Ishikawa (cell line): ENCODE measurements at regions not wholly inside any gene's neighbourhood (a gene's known extent, or its start where the extent isn't known, plus 50 kb on each side); places are given as distances from the start of the nearest gene placed in this dataset.

Source experiments
- CEBPB ChIP-seq: IDR thresholded peaks from 2 replicates; pipeline ENCODE4 v1.6.1; 2012
- CREB1 ChIP-seq: IDR thresholded peaks from 2 replicates; pipeline ENCODE4 v1.6.1; 2012; ENCODE audit warnings: low read depth
- EP300 ChIP-seq: IDR thresholded peaks from 2 replicates; pipeline ENCODE4 v1.6.1; 2012; ENCODE audit warnings: borderline replicate concordance
- FOXM1 ChIP-seq: IDR thresholded peaks from 2 replicates; pipeline ENCODE4 v1.6.1; 2012; ENCODE audit warnings: low read depth, borderline replicate concordance
- MAX ChIP-seq: IDR thresholded peaks from 2 replicates; pipeline ENCODE4 v1.6.1; 2012
- NFIC ChIP-seq: IDR thresholded peaks from 2 replicates; pipeline ENCODE4 v1.6.1; 2012
- RAD21 ChIP-seq: IDR thresholded peaks from 2 replicates; pipeline ENCODE4 v1.6.1; 2012; ENCODE audit warnings: low read depth
- REST ChIP-seq: IDR thresholded peaks from 2 replicates; pipeline ENCODE4 v1.6.1; 2012; ENCODE audit warnings: low read depth, mild to moderate bottlenecking
- TAF1 ChIP-seq: IDR thresholded peaks from 2 replicates; pipeline ENCODE4 v1.6.1; 2012; ENCODE audit warnings: low read depth, mild to moderate bottlenecking
- TCF12 ChIP-seq: IDR thresholded peaks from 2 replicates; pipeline ENCODE4 v1.6.1; 2012; ENCODE audit warnings: low read depth
- TEAD4 ChIP-seq: IDR thresholded peaks from 2 replicates; pipeline ENCODE4 v1.6.1; 2012
- YY1 ChIP-seq: IDR thresholded peaks from 2 replicates; pipeline ENCODE4 v1.6.1; 2012; ENCODE audit warnings: low read depth
- ZBTB7A ChIP-seq: IDR thresholded peaks from 2 replicates; pipeline ENCODE4 v1.6.1; 2012; ENCODE audit warnings: low read depth

- TF ChIP-seq EP300 (no peak), YY1 (no peak), TEAD4 (no peak), TAF1 (no peak), RAD21 (no peak), ZBTB7A (no peak), CREB1 (no peak), CEBPB (no peak), TCF12 (no peak), NFIC (no peak), MAX (no peak), FOXM1 (no peak), REST (no peak)
These were observed 122.0 kb downstream of the MRPS6 start for GRCh38 chr21:34195335-34195734.
